Calu3 (cell line): ENCODE measurements at regions not wholly inside any gene's neighbourhood (a gene's known extent, or its start where the extent isn't known, plus 50 kb on each side); places are given as distances from the start of the nearest gene placed in this dataset.
"Not testable (repeated sequence)": the region's sequence is repeated elsewhere in the genome, so short reads cannot be mapped to it uniquely, and the experiment has no call there.

Source experiments
- BruUV-seq: library from RNA; stranded (reverse); fragments of 400-500 nt; replicated peaks from 2 replicates; lab custom pipeline; 2021; lab: Mats Ljungman, UMichigan
- CTCF ChIA-PET: fragments of 300-600 bp; sonication (Branson Sonifier 250); formaldehyde crosslinking; loops from one replicate; lab custom pipeline; 2022; ENCODE audit warnings: antibody characterized with exemption; lab: Charles Lee
- DNase-seq: peaks from one replicate; pipeline ENCODE4 v3.0.0; 2022
- H3K27ac Mint-ChIP-seq: one replicate; pipeline ENCODE4 v1.8.0; 2022; ENCODE audit warnings: mixed read lengths; ENCODE audit not compliant: unreplicated experiment
- H3K27me3 Mint-ChIP-seq: one replicate; pipeline ENCODE4 v1.8.0; 2022; ENCODE audit warnings: mixed read lengths; ENCODE audit not compliant: unreplicated experiment
- H3K36me3 Mint-ChIP-seq: one replicate; pipeline ENCODE4 v1.8.0; 2022; ENCODE audit warnings: mild to moderate bottlenecking, moderate library complexity, mixed read lengths; ENCODE audit not compliant: insufficient read depth, unreplicated experiment
- H3K4me1 Mint-ChIP-seq: one replicate; pipeline ENCODE4 v1.8.0; 2022; ENCODE audit warnings: mild to moderate bottlenecking, low read depth, mixed read lengths; ENCODE audit not compliant: unreplicated experiment
- H3K4me3 Mint-ChIP-seq: one replicate; pipeline ENCODE4 v1.8.0; 2022; ENCODE audit warnings: mild to moderate bottlenecking, low read depth, moderate library complexity, mixed read lengths; ENCODE audit not compliant: unreplicated experiment
- H3K9me3 Mint-ChIP-seq: one replicate; pipeline ENCODE4 v1.8.0; 2022; ENCODE audit warnings: low read depth, mixed read lengths; ENCODE audit not compliant: unreplicated experiment
- intact Hi-C: fragments of 100-400 bp; cut with micrococcal nuclease; formaldehyde crosslinking; loops from one replicate; pipeline ENCODE4 v1.10.0; 2022; ENCODE audit not compliant: unreplicated experiment
- TF ChIP-seq, protein P1 (sequence below): fragments of 200-600 bp; IDR thresholded peaks from one replicate; pipeline ENCODE4 v1.8.0; 2022; ENCODE audit warnings: antibody characterized with exemption; ENCODE audit not compliant: unreplicated experiment

DNA sequence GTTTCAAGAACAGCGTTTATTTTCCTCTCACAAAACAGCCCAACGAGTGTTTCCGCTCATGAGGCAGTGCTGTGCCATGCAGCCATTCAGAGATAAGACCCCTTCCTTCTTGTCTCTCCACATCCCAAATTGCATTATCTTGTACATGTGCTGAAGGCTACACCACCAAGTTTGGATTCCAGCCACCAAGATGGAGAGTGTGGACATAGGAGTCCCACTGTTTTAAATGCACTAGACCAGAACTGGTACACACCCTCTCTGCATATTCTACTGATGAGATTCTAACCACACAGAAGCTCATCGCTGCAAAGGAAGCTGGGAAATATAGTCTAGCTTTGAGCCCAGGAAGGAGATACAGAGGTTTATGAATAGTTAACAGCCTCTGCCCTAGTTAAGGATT lies 509.4 kb downstream of the NFIB start:
- Mint-ChIP-seq H3K27ac (no peak overlapping the region), H3K27me3 (peaks cover 13% of the 10 kb centered on the region), H3K4me1 (no peaks in the 10 kb centered on the region), H3K36me3 (no peaks in the 10 kb centered on the region), H3K9me3 (no peaks in the 10 kb centered on the region), H3K4me3 (no peak overlapping the region)
- intact Hi-C loops, result no loop called here
- TF ChIP-seq, protein P1, sequence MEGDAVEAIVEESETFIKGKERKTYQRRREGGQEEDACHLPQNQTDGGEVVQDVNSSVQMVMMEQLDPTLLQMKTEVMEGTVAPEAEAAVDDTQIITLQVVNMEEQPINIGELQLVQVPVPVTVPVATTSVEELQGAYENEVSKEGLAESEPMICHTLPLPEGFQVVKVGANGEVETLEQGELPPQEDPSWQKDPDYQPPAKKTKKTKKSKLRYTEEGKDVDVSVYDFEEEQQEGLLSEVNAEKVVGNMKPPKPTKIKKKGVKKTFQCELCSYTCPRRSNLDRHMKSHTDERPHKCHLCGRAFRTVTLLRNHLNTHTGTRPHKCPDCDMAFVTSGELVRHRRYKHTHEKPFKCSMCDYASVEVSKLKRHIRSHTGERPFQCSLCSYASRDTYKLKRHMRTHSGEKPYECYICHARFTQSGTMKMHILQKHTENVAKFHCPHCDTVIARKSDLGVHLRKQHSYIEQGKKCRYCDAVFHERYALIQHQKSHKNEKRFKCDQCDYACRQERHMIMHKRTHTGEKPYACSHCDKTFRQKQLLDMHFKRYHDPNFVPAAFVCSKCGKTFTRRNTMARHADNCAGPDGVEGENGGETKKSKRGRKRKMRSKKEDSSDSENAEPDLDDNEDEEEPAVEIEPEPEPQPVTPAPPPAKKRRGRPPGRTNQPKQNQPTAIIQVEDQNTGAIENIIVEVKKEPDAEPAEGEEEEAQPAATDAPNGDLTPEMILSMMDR, result no peak
- CTCF ChIA-PET, result no interaction called here
- no TSS peak for BruUV-seq
- no peak for DNase-seq

DNA sequence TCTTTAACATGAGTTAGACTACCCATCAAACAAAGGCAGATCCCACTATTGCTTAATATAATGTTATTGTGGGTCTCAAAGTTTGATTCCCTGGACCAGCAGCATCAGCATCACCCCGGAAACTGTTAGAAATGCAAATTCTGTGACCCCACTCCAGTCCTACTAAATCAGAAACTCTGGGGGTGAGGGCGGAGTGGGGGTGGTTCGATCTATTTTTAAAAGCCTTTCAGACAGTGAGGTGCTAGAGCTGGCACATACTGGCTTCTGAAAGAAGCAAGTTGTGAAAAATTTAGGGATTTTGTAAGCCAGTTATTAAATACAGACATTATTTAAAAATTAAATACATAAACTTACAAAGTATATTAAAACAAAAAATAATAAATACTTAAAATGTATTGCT lies 513.2 kb downstream of the NFIB start:
- Mint-ChIP-seq H3K36me3 (no peaks in the 10 kb centered on the region), H3K27ac (no peak overlapping the region), H3K9me3 (no peaks in the 10 kb centered on the region), H3K4me3 (no peak overlapping the region), H3K4me1 (no peaks in the 10 kb centered on the region), H3K27me3 (no peaks in the 10 kb centered on the region)
- no TSS peak for BruUV-seq
- DNase-seq, result no peak
- intact Hi-C loops, result no loop called here
- TF ChIP-seq, protein P1, result no peak
- CTCF ChIA-PET, result no interaction called here

DNA sequence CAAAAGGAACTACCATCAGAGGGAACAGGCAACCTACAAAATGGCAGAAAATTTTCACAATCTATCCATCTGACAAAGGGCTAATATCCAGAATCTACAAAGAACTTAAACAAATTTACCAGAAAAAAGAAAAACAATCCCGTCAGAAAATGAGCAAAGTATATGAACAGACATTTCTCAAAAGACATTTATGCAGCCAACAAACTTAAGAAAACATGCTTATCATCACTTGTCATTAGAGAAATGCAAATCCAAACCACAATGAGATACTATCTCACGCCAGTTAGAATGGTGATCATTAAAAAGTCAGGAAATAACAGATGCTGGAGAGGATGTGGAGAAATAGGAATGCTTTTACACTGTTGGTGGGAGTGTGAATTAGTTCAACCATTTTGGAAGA lies 516.2 kb downstream of the NFIB start:
- H3K4me3 Mint-ChIP-seq, CTCF ChIA-PET, H3K27me3 Mint-ChIP-seq, DNase-seq, H3K4me1 Mint-ChIP-seq, H3K9me3 Mint-ChIP-seq, H3K36me3 Mint-ChIP-seq, BruUV-seq, H3K27ac Mint-ChIP-seq, intact Hi-C loops: not testable (repeated sequence)

DNA sequence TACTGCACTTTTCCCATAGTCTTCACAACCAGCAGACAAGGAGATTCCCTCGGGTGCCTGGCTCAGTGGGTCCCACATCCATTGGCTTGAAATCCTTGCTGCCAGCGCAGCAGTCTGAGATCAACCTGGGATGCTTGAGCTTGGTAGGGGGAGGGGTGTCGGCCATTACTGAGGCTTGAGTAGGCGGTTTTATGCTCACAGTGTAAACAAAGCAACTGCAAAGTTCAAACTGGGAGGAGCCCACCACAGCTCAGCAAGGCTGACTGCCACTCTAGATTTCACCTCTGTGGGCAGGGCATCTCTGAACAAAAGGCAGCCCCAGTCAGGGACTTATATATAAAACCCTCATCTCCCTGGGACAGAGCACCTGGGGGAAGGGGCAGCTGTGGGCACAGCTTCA lies 512.3 kb upstream of the MPDZ start:
- no TSS peak for BruUV-seq
- no peak overlapping the region for H3K27ac Mint-ChIP-seq

DNA sequence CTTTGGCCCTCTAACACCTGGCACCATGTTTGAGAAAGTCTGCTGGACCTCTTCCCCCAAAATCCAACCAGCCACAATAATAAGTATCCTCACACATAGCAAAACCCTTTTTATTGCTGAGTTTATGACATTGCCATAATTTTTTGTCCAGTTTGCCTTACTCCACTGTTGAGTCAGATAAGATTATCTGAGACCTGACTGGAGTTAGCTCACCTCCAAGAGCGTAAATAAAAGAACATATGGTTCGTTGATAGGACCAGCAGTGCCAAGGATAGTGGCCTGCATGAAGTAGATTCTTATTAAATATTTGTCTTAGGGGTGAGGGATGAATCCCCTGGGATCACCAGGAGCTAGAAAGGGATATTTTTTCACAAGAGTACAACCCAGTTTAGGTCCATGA lies 510.6 kb upstream of the MPDZ start:
- Mint-ChIP-seq H3K9me3 (peaks cover 9% of the 10 kb centered on the region), H3K36me3 (no peaks in the 10 kb centered on the region), H3K4me1 (no peaks in the 10 kb centered on the region), H3K27me3 (peaks cover 12% of the 10 kb centered on the region), H3K4me3 (no peak overlapping the region), H3K27ac (no peak overlapping the region)
- CTCF ChIA-PET, result no interaction called here
- intact Hi-C loops, result no loop called here
- TF ChIP-seq, protein P1, result no peak
- BruUV-seq, result no TSS peak
- no peak for DNase-seq

More for the DNA sequence above, 512.3 kb upstream of the MPDZ start:
- Mint-ChIP-seq H3K27me3 (peaks cover 9% of the 10 kb centered on the region), H3K4me1 (no peaks in the 10 kb centered on the region), H3K36me3 (no peaks in the 10 kb centered on the region), H3K4me3 (no peak overlapping the region), H3K9me3 (peaks cover 9% of the 10 kb centered on the region)
- CTCF ChIA-PET, result no interaction called here
- intact Hi-C loops, result no loop called here
- DNase-seq, result no peak
- TF ChIP-seq, protein P1, result no peak
